ENCODE measurements at regions not wholly inside any gene's neighbourhood (a gene's known extent, or its start where the extent isn't known, plus 50 kb on each side); places are given as distances from the start of the nearest gene placed in this dataset.

DNA sequence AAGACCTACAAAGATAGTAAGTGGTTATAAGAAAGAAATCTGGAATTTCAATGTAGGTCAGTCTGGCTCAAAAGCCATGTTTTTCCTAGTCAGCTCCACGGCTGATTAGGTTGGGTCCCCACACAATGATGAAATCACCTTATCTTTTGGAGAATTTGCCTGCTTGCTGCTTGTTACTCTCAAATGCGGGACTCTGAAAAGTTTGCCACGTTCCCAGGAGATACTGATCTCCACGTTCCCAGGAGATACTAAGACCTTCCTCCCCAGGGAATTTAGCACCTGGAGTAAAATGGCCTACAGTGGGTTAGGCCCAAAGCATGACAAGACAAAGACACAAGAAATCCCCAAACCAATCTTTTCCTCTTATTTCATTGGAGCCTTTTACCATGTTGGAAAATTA is 449.6 kb downstream of the TNS1 start:
- no peak overlapping the region; a peak in 1 of 4 replicates for H3K27ac ChIP-seq (ENCODE audit: low read depth in 2 of 2, low read length in 1 of 2)
- DNase-seq = no peak
- no peaks in the 10 kb centered on the region for H3K36me3 ChIP-seq (replicated peaks in 1 of 2; ENCODE audit: control insufficient read depth in 1 of 2, insufficient read depth in 2 of 2, low read length in 1 of 2)
- POLR2A ChIA-PET = no interaction called here
- CTCF ChIA-PET = interaction anchor here (0.6 kb wide), 1 partner anchor 18 kb away, joined by 3 read pairs; no protein-coding TSS in a partner anchor
- no peaks in the 10 kb centered on the region for H4K20me1 ChIP-seq (ENCODE audit: insufficient read depth)
- H3K9me3 ChIP-seq = no peaks in the 10 kb centered on the region
- no peak overlapping the region for H3K9ac ChIP-seq
- no peaks in the 10 kb centered on the region for H3F3A ChIP-seq (replicated peaks; ENCODE audit: insufficient read depth)
- no peak overlapping the region for H3K4me3 ChIP-seq (ENCODE audit: low read depth in 2 of 2, low read length in 1 of 2)
- no peaks in the 10 kb centered on the region for H3K79me2 ChIP-seq (ENCODE audit: insufficient read depth)
- WGBS (ENCODE audit: low lambda C conversion rate) = 58% methylated on average over 4 of the region's 4 CpGs
- H3K4me2 ChIP-seq = no peak overlapping the region
- no peak overlapping the region for H2AFZ ChIP-seq (ENCODE audit: low read depth)
- H3K4me1 ChIP-seq (ENCODE audit: control insufficient read depth in 1 of 2, insufficient read depth in 2 of 2, low read depth in 1 of 2, low read length in 1 of 2) = peaks cover 0 to 10% of the 10 kb centered on the region in 2 experiments; a peak in 1 of 4 replicates
- H3K9me2 ChIP-seq = no peaks in the 10 kb centered on the region
- no peaks in the 10 kb centered on the region for H3K27me3 ChIP-seq (ENCODE audit: insufficient read depth)
- TF ChIP-seq TEAD4 (IDR thresholded peaks at IDR 0.05; ENCODE audit: borderline replicate concordance, insufficient read depth) (no peak), YY1 (IDR thresholded peaks at IDR 0.05; ENCODE audit: low read depth) (no peak)
- TF ChIP-seq, protein P1, sequence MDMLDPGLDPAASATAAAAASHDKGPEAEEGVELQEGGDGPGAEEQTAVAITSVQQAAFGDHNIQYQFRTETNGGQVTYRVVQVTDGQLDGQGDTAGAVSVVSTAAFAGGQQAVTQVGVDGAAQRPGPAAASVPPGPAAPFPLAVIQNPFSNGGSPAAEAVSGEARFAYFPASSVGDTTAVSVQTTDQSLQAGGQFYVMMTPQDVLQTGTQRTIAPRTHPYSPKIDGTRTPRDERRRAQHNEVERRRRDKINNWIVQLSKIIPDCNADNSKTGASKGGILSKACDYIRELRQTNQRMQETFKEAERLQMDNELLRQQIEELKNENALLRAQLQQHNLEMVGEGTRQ (IDR thresholded peaks at IDR 0.05; ENCODE audit: borderline replicate concordance, low read depth, low read length) = no peak
- TF ChIP-seq, protein P2, sequence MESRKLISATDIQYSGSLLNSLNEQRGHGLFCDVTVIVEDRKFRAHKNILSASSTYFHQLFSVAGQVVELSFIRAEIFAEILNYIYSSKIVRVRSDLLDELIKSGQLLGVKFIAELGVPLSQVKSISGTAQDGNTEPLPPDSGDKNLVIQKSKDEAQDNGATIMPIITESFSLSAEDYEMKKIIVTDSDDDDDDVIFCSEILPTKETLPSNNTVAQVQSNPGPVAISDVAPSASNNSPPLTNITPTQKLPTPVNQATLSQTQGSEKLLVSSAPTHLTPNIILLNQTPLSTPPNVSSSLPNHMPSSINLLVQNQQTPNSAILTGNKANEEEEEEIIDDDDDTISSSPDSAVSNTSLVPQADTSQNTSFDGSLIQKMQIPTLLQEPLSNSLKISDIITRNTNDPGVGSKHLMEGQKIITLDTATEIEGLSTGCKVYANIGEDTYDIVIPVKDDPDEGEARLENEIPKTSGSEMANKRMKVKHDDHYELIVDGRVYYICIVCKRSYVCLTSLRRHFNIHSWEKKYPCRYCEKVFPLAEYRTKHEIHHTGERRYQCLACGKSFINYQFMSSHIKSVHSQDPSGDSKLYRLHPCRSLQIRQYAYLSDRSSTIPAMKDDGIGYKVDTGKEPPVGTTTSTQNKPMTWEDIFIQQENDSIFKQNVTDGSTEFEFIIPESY (IDR thresholded peaks at IDR 0.05; ENCODE audit: borderline replicate concordance, low read depth) = no peak
- TF ChIP-seq, protein P3, sequence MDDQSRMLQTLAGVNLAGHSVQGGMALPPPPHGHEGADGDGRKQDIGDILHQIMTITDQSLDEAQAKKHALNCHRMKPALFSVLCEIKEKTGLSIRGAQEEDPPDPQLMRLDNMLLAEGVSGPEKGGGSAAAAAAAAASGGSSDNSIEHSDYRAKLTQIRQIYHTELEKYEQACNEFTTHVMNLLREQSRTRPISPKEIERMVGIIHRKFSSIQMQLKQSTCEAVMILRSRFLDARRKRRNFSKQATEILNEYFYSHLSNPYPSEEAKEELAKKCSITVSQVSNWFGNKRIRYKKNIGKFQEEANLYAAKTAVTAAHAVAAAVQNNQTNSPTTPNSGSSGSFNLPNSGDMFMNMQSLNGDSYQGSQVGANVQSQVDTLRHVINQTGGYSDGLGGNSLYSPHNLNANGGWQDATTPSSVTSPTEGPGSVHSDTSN (IDR thresholded peaks at IDR 0.05) = no peak

DNA sequence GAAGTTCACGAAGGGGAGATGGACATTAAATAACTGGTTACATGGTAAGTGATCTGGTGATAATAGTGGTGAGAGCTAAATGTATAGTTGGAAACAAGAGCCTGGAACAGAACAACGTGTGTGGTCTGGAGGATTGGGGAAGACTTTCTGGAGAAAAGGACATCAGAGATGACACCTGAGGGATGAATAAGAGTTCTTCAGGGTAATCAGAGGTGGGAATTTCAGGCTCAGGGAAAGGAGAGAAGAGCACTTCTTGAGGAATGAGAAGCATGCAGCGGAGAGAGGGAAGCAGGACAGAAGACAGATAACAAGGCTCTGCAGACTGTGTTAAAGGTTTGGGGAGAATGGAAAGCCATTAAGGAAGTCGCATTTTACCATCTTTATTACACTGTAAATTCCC is 450.7 kb downstream of the TNS1 start:
- H3K27me3 ChIP-seq (ENCODE audit: insufficient read depth) = no peaks in the 10 kb centered on the region
- H4K20me1 ChIP-seq (ENCODE audit: insufficient read depth) = no peaks in the 10 kb centered on the region
- 0 out of 2 replicates have a peak overlapping the region, but pooled peaks have one; percentile 13 for H3K4me2 ChIP-seq
- CTCF ChIA-PET = no interaction called here
- no peaks in the 10 kb centered on the region for H3K9me3 ChIP-seq
- H3K79me2 ChIP-seq (ENCODE audit: insufficient read depth) = no peaks in the 10 kb centered on the region
- peaks cover 0 to 10% of the 10 kb centered on the region in 2 experiments; a peak in 1 of 4 replicates for H3K4me1 ChIP-seq (ENCODE audit: control insufficient read depth in 1 of 2, insufficient read depth in 2 of 2, low read depth in 1 of 2, low read length in 1 of 2)
- TF ChIP-seq ELF1 (IDR thresholded peaks at IDR 0.05) = no peak
- TF ChIP-seq GATA2 (CRISPR knock-in tag; IDR thresholded peaks at IDR 0.05) = no peak
- TF ChIP-seq RFX5 (IDR thresholded peaks at IDR 0.05; ENCODE audit: low read length) = no peak
- TF ChIP-seq JUND (IDR thresholded peaks at IDR 0.05) = no peak
- TF ChIP-seq RXRA (IDR thresholded peaks at IDR 0.05; ENCODE audit: borderline replicate concordance, low read depth) = no peak
- H3F3A ChIP-seq (replicated peaks; ENCODE audit: insufficient read depth) = no peaks in the 10 kb centered on the region
- no peak overlapping the region for H2AFZ ChIP-seq (ENCODE audit: low read depth)
- WGBS (ENCODE audit: low lambda C conversion rate) = 82% methylated on average over 4 of the region's 4 CpGs
- peak overlapping the region in 1 of 2 experiments; percentile 43; a peak in 1 of 4 replicates for H3K27ac ChIP-seq (ENCODE audit: low read depth in 2 of 2, low read length in 1 of 2)
- no peak for DNase-seq
- no peaks in the 10 kb centered on the region for H3K9me2 ChIP-seq
- no peaks in the 10 kb centered on the region for H3K36me3 ChIP-seq (replicated peaks in 1 of 2; ENCODE audit: control insufficient read depth in 1 of 2, insufficient read depth in 2 of 2, low read length in 1 of 2)
- no peak overlapping the region for H3K4me3 ChIP-seq (ENCODE audit: low read depth in 2 of 2, low read length in 1 of 2)
- no peak overlapping the region for H3K9ac ChIP-seq
- POLR2A ChIA-PET = no interaction called here
